K562 (cell line): ENCODE measurements at regions not wholly inside any gene's neighbourhood (a gene's known extent, or its start where the extent isn't known, plus 50 kb on each side); places are given as distances from the start of the nearest gene placed in this dataset.
"Not testable (repeated sequence)": the region's sequence is repeated elsewhere in the genome, so short reads cannot be mapped to it uniquely, and the experiment has no call there.

Source experiments
- CBX5 ChIP-seq: IDR thresholded peaks from 2 replicates; pipeline ENCODE4 v1.6.1; 2014; ENCODE audit warnings: low read depth, borderline replicate concordance
- MEF2D ChIP-seq: conservative IDR thresholded peaks from 2 replicates; pipeline ENCODE4 v1.6.1; 2016; ENCODE audit warnings: low read depth, missing genetic modification characterization, missing compliant biosample characterization
- MTA3 ChIP-seq: fragments of 450-650 bp; formaldehyde crosslinking; IDR thresholded peaks from 2 replicates; pipeline ENCODE4 v1.6.1; 2017; ENCODE audit warnings: mild to moderate bottlenecking, borderline replicate concordance
- SP1 ChIP-seq: sonication (generic); formaldehyde crosslinking; IDR thresholded peaks from 2 replicates; pipeline ENCODE4 v1.8.1; 2022; ENCODE audit warnings: mild to moderate bottlenecking, missing genetic modification reagents
- SREBF2 ChIP-seq: sonication (generic); formaldehyde crosslinking; IDR thresholded peaks from 2 replicates; pipeline ENCODE4 v1.4.0; 2020; ENCODE audit warnings: mild to moderate bottlenecking, missing genetic modification reagents
- SUPT5H ChIP-seq: fragments of 450-650 bp; IDR thresholded peaks from 2 replicates; pipeline ENCODE4 v1.6.1; 2016
- TAF1 ChIP-seq: IDR thresholded peaks from 2 replicates; pipeline ENCODE4 v1.6.1; 2011; ENCODE audit warnings: mild to moderate bottlenecking, low read length, moderate library complexity; ENCODE audit not compliant: insufficient read depth, control insufficient read depth, severe bottlenecking; ENCODE audit errors: extremely low read depth
- TEAD4 ChIP-seq, 2 experiments: sonication (generic) in 1 of 2; formaldehyde crosslinking in 1 of 2; IDR thresholded peaks; 2 replicates each; pipeline versions ENCODE4 v1.6.1 to v1.8.0; 2012 to 2022; ENCODE audit warnings: borderline replicate concordance in 1 of 2, inconsistent platforms in 1 of 2, low read length in 1 of 2, mild to moderate bottlenecking in 1 of 2, missing genetic modification reagents in 1 of 2
- ZNF134 ChIP-seq: fragments of 250-450 bp; sonication (Bioruptor Pico); conservative IDR thresholded peaks from 2 replicates; pipeline ENCODE4 v1.4.0; 2020
- TF ChIP-seq, protein P1 (sequence below), 3 experiments: IDR thresholded peaks in 2 of 3; conservative IDR thresholded peaks in 1 of 3; 2 replicates each; pipeline ENCODE4 v1.5.1; 2011 to 2012; ENCODE audit warnings: low read length in 3 of 3, mild to moderate bottlenecking in 3 of 3, control low read depth in 2 of 3, improper control_type of control experiment in 1 of 3, inconsistent platforms in 1 of 3, low read depth in 1 of 3, mixed read lengths in 1 of 3, moderate library complexity in 1 of 3; ENCODE audit not compliant: insufficient read depth in 2 of 3
- TF ChIP-seq, protein P2 (sequence below): fragments of 450-650 bp; conservative IDR thresholded peaks from 2 replicates; pipeline ENCODE4 v1.6.1; 2016; ENCODE audit warnings: missing genetic modification characterization, low read depth, mild to moderate bottlenecking, missing compliant biosample characterization, moderate library complexity

DNA sequence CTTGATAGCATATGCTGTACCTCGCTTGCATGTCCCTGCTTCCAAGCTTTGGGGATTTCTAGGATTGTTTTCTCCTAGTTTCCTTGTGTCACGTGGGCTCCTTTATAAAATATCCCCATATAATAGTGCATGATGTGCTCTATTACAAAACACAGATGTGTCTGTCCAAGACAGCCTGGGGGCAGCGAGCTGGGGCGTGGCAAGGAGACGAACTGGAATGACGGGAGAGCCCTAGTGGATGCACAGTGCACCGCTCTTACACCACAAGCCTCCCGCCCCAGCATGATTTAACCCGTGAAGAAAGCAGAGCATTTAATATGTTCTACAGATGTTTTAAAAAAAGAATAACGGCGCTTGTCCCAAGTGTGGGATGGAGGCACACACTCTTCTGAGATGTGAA is 169.7 kb downstream of the BCL2L11 start:
- TF ChIP-seq, protein P1, sequence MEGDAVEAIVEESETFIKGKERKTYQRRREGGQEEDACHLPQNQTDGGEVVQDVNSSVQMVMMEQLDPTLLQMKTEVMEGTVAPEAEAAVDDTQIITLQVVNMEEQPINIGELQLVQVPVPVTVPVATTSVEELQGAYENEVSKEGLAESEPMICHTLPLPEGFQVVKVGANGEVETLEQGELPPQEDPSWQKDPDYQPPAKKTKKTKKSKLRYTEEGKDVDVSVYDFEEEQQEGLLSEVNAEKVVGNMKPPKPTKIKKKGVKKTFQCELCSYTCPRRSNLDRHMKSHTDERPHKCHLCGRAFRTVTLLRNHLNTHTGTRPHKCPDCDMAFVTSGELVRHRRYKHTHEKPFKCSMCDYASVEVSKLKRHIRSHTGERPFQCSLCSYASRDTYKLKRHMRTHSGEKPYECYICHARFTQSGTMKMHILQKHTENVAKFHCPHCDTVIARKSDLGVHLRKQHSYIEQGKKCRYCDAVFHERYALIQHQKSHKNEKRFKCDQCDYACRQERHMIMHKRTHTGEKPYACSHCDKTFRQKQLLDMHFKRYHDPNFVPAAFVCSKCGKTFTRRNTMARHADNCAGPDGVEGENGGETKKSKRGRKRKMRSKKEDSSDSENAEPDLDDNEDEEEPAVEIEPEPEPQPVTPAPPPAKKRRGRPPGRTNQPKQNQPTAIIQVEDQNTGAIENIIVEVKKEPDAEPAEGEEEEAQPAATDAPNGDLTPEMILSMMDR (IDR thresholded peaks at IDR 0.05 in 2 of 3, conservative IDR thresholded peaks at IDR 0.05 in 1 of 3; ENCODE audit: insufficient read depth in 2 of 3, low read depth in 1 of 3, low read length in 3 of 3) = not testable (repeated sequence)
- TF ChIP-seq MEF2D (tag); SP1 (CRISPR knock-in tag); ZNF134; TEAD4 (IDR thresholded peaks at IDR 0.05; ENCODE audit: low read length); TEAD4 (CRISPR knock-in tag; IDR thresholded peaks at IDR 0.05; ENCODE audit: borderline replicate concordance); MTA3; CBX5; TAF1; SUPT5H; SREBF2 (CRISPR knock-in tag): not testable (repeated sequence)
- TF ChIP-seq, protein P2, sequence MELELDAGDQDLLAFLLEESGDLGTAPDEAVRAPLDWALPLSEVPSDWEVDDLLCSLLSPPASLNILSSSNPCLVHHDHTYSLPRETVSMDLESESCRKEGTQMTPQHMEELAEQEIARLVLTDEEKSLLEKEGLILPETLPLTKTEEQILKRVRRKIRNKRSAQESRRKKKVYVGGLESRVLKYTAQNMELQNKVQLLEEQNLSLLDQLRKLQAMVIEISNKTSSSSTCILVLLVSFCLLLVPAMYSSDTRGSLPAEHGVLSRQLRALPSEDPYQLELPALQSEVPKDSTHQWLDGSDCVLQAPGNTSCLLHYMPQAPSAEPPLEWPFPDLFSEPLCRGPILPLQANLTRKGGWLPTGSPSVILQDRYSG (tag) = not testable (repeated sequence)
